Fibroblast of lung (primary cell): ENCODE measurements at regions not wholly inside any gene's neighbourhood (a gene's known extent, or its start where the extent isn't known, plus 50 kb on each side); places are given as distances from the start of the nearest gene placed in this dataset.

ENCODE experiments used
- DNase-seq, 2 donors: peaks; one replicate each; pipeline versions ENCODE4 v3.0.0 to v3.0.0-alpha.2; 2010; ENCODE audit warnings: low read depth in 2 of 2
- H2AFZ ChIP-seq: 2 replicates; pipeline ENCODE4 v1.5.1; 2012; ENCODE audit warnings: low read length, control low read depth, inconsistent platforms
- H3K27ac ChIP-seq: 2 replicates; pipeline ENCODE4 v1.5.1; 2011; ENCODE audit warnings: low read length, control low read depth; ENCODE audit not compliant: insufficient read depth
- H3K27me3 ChIP-seq: 2 replicates; pipeline ENCODE4 v1.5.1; 2011; ENCODE audit warnings: mild to moderate bottlenecking, low read length; ENCODE audit not compliant: control insufficient read depth, insufficient read depth
- H3K36me3 ChIP-seq: 2 replicates; pipeline ENCODE4 v1.5.1; 2011; ENCODE audit warnings: low read length; ENCODE audit not compliant: control insufficient read depth, insufficient read depth
- H3K4me1 ChIP-seq: 2 replicates; pipeline ENCODE4 v1.5.1; 2011; ENCODE audit warnings: low read length; ENCODE audit not compliant: control insufficient read depth, insufficient read depth; ENCODE audit errors: extremely low read depth
- H3K4me2 ChIP-seq: 2 replicates; pipeline ENCODE4 v1.5.1; 2011; ENCODE audit warnings: low read length, control low read depth; ENCODE audit not compliant: insufficient read depth; ENCODE audit errors: extremely low read depth
- H3K4me3 ChIP-seq, 4 experiments: fragments of 200-600 bp in 1 of 4; sonication (generic) in 1 of 4; replicated peaks in 1 of 4; 2 replicates each; pipeline ENCODE4 v1.5.1; 2011 to 2016; ENCODE audit warnings: low read length in 4 of 4, low read depth in 3 of 4, mild to moderate bottlenecking in 3 of 4, control low read depth in 2 of 4, inconsistent platforms in 1 of 4, mixed read lengths in 1 of 4; ENCODE audit not compliant: insufficient read depth in 1 of 4; ENCODE audit errors: control extremely low read depth in 1 of 4
- H3K79me2 ChIP-seq: 2 replicates; pipeline ENCODE4 v1.5.1; 2012; ENCODE audit warnings: mild to moderate bottlenecking, low read length, inconsistent platforms; ENCODE audit not compliant: control insufficient read depth, insufficient read depth
- H3K9ac ChIP-seq: 2 replicates; pipeline ENCODE4 v1.5.1; 2011; ENCODE audit warnings: mild to moderate bottlenecking, low read length, control low read depth; ENCODE audit not compliant: insufficient read depth
- H3K9me3 ChIP-seq: 2 replicates; pipeline ENCODE4 v1.5.1; 2012; ENCODE audit warnings: low read depth, low read length; ENCODE audit not compliant: control insufficient read depth, insufficient read depth
- H4K20me1 ChIP-seq: 2 replicates; pipeline ENCODE4 v1.5.1; 2011; ENCODE audit warnings: low read length; ENCODE audit not compliant: control insufficient read depth, insufficient read depth; ENCODE audit errors: extremely low read depth
- EZH2 ChIP-seq: IDR thresholded peaks from 2 replicates; pipeline ENCODE4 v1.5.1; 2012; ENCODE audit warnings: low read length, control low read depth, mild to moderate bottlenecking; ENCODE audit errors: missing control alignments
- TF ChIP-seq, protein P1 (sequence below), 2 donors: IDR thresholded peaks in 1 of 2; conservative IDR thresholded peaks in 1 of 2; 1 replicate in 1 of 2; 2 replicates in 1 of 2; pipeline ENCODE4 v1.5.1; 2011 to 2012; ENCODE audit warnings: low read length in 2 of 2, control low read depth in 1 of 2, inconsistent platforms in 1 of 2, low read depth in 1 of 2, mild to moderate bottlenecking in 1 of 2

DNA sequence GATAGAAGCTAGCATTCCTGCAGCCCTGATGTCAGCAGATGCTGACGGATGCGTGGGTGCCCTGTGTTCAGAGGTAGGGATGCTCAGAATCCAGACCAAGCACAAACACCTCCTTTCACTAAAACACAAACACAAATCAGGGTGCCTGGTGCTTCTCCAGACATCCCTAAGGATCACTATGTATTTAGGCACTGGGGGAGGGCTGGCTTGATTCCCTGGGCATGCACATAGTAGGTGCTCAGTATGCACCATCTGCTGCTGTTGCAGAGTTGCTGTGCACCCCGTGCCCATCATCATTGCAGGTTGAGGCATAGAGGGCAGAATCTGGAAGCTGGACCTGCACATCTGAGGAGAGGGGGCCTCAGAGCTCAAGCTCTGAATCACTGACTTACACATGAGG lies 114.8 kb downstream of the PHETA1 start:
- Histone ChIP-seq H3K4me3 (no peak overlapping the region), H3K27me3 (no peaks in the 10 kb centered on the region), H2AFZ (no peak overlapping the region), H3K36me3 (no peaks in the 10 kb centered on the region), H3K9me3 (no peaks in the 10 kb centered on the region), H3K27ac (no peak overlapping the region), H3K4me2 (no peak overlapping the region), H3K9ac (no peak overlapping the region), H4K20me1 (no peaks in the 10 kb centered on the region), H3K79me2 (no peaks in the 10 kb centered on the region), H3K4me1 (no peaks in the 10 kb centered on the region)
- no peak for TF ChIP-seq EZH2
- TF ChIP-seq, protein P1, sequence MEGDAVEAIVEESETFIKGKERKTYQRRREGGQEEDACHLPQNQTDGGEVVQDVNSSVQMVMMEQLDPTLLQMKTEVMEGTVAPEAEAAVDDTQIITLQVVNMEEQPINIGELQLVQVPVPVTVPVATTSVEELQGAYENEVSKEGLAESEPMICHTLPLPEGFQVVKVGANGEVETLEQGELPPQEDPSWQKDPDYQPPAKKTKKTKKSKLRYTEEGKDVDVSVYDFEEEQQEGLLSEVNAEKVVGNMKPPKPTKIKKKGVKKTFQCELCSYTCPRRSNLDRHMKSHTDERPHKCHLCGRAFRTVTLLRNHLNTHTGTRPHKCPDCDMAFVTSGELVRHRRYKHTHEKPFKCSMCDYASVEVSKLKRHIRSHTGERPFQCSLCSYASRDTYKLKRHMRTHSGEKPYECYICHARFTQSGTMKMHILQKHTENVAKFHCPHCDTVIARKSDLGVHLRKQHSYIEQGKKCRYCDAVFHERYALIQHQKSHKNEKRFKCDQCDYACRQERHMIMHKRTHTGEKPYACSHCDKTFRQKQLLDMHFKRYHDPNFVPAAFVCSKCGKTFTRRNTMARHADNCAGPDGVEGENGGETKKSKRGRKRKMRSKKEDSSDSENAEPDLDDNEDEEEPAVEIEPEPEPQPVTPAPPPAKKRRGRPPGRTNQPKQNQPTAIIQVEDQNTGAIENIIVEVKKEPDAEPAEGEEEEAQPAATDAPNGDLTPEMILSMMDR (conservative IDR thresholded peaks at IDR 0.05 in 1 of 2, IDR thresholded peaks at IDR 0.05 in 1 of 2; ENCODE audit: low read depth in 1 of 2, low read length in 2 of 2) = no peak
- no peak for DNase-seq

DNA sequence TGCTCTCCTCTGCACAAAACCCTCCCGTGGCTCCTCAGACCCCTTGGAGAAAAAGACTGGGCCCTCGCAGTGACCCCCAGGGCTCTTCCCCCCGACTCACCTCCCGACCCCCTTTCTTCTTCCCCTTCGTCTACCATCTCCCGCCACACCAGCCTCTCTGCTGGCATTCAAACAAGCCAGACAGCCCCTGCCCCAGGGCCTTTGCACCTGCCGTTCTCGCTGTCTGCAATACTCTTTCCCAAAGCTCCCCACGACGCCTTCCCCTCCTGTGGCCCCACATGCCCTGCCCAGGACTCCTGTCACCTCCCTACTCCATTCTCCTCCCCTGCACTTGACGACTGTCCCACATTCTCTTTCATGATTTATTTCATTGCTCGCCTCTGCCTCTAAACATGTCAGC lies 115.7 kb downstream of the PHETA1 start:
- Histone ChIP-seq H3K9ac (no peak overlapping the region), H3K79me2 (no peaks in the 10 kb centered on the region), H2AFZ (no peak overlapping the region), H3K4me2 (no peak overlapping the region), H3K9me3 (no peaks in the 10 kb centered on the region), H3K27me3 (no peaks in the 10 kb centered on the region), H3K27ac (no peak overlapping the region), H3K4me1 (no peaks in the 10 kb centered on the region), H3K36me3 (no peaks in the 10 kb centered on the region), H4K20me1 (no peaks in the 10 kb centered on the region), H3K4me3 (no peak overlapping the region)
- TF ChIP-seq, protein P1 (conservative IDR thresholded peaks at IDR 0.05 in 1 of 2, IDR thresholded peaks at IDR 0.05 in 1 of 2; ENCODE audit: low read depth in 1 of 2, low read length in 2 of 2) = no peak
- TF ChIP-seq EZH2 = no peak
- DNase-seq = no peak

DNA sequence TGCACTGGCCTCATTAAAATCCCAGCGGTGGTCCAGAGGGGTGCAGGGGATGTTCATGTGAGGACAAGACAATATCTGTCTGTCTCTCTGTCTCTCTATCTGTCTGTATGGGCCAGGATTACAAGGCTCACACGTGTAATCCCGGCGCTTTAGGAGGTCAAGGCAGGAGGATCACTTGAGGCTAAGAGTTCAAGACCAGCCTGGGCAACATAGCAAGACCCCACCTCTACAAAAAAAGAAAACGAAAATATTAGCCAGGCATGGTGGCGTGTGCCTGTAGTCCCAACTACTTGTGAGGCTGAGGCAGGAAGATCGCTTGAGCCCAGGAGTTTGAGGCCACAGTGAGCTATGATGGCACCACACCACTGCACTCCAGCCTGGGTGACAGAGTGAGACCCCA lies 117.1 kb downstream of the PHETA1 start:
- no peak overlapping the region for H3K4me2 ChIP-seq
- H3K4me1 ChIP-seq = no peaks in the 10 kb centered on the region
- H3K27ac ChIP-seq = no peak overlapping the region
- no peaks in the 10 kb centered on the region for H4K20me1 ChIP-seq
- no peaks in the 10 kb centered on the region for H3K27me3 ChIP-seq
- no peaks in the 10 kb centered on the region for H3K36me3 ChIP-seq
- no peak overlapping the region for H2AFZ ChIP-seq
- no peak overlapping the region for H3K9ac ChIP-seq
- H3K9me3 ChIP-seq = no peaks in the 10 kb centered on the region
- H3K4me3 ChIP-seq = no peak overlapping the region
- no peaks in the 10 kb centered on the region for H3K79me2 ChIP-seq
- DNase-seq = no peak
- TF ChIP-seq, protein P1 (conservative IDR thresholded peaks at IDR 0.05 in 1 of 2, IDR thresholded peaks at IDR 0.05 in 1 of 2; ENCODE audit: low read depth in 1 of 2, low read length in 2 of 2) = no peak
- TF ChIP-seq EZH2 = no peak
